SU-DHL-6 (cell line): ENCODE measurements at regions not wholly inside any gene's neighbourhood (a gene's known extent, or its start where the extent isn't known, plus 50 kb on each side); places are given as distances from the start of the nearest gene placed in this dataset.

ENCODE experiments used
- H2AFZ ChIP-seq: fragments of 200-600 bp; sonication (generic); 2 replicates; pipeline ENCODE4 v1.6.1; 2014; ENCODE audit warnings: low read depth, mild to moderate bottlenecking, moderate library complexity, mixed read lengths, antibody characterized with exemption, low read length; ENCODE audit not compliant: severe bottlenecking
- H3F3A ChIP-seq: fragments of 200-600 bp; shearing (Covaris generic); 2 replicates; pipeline ENCODE4 v1.6.0; 2016; ENCODE audit warnings: antibody characterized with exemption, mild to moderate bottlenecking; ENCODE audit not compliant: insufficient read depth
- H3K27ac ChIP-seq: fragments of 200-600 bp; sonication (generic); 2 replicates; pipeline ENCODE4 v1.5.1; 2016; ENCODE audit warnings: low read depth, mild to moderate bottlenecking, low read length, moderate library complexity, mixed read lengths
- H3K27me3 ChIP-seq: fragments of 200-600 bp; sonication (generic), shearing (Covaris generic); 2 replicates; pipeline ENCODE4 v1.6.0; 2014; ENCODE audit warnings: mild to moderate bottlenecking, low read length
- H3K36me3 ChIP-seq: fragments of 200-600 bp; sonication (generic); 2 replicates; pipeline ENCODE4 v1.6.1; 2014; ENCODE audit warnings: mild to moderate bottlenecking, low read length, mixed read lengths
- H3K4me2 ChIP-seq: fragments of 300-600, 200-600 bp; shearing (Covaris generic), sonication (generic); 2 replicates; pipeline ENCODE4 v1.6.0; 2014; ENCODE audit warnings: low read length, low read depth, mild to moderate bottlenecking; ENCODE audit not compliant: poor library complexity, severe bottlenecking
- H3K4me3 ChIP-seq: fragments of 200-600 bp; sonication (generic); 2 replicates; pipeline ENCODE4 v1.5.1; 2014; ENCODE audit warnings: antibody characterized with exemption, low read length, mild to moderate bottlenecking, mixed read lengths; ENCODE audit not compliant: insufficient read depth, poor library complexity, severe bottlenecking
- H3K79me2 ChIP-seq: fragments of 200-600 bp; sonication (generic); 2 replicates; pipeline ENCODE4 v1.6.1; 2014; ENCODE audit warnings: mild to moderate bottlenecking, low read length, moderate library complexity; ENCODE audit not compliant: insufficient read depth
- H3K9ac ChIP-seq: fragments of 200-600 bp; sonication (generic); 2 replicates; pipeline ENCODE4 v1.7.0; 2014; ENCODE audit warnings: mild to moderate bottlenecking, low read length
- H3K9me2 ChIP-seq: fragments of 200-600 bp; sonication (generic); replicated peaks from 2 replicates; pipeline ENCODE4 v1.6.1; 2014; ENCODE audit warnings: low read length; ENCODE audit not compliant: insufficient read depth
- H3K9me3 ChIP-seq: fragments of 200-600 bp; sonication (generic); 2 replicates; pipeline ENCODE4 v1.6.1; 2014; ENCODE audit warnings: low read length, mixed read lengths; ENCODE audit not compliant: insufficient read depth
- H4K20me1 ChIP-seq: fragments of 200-600 bp; sonication (generic); 2 replicates; pipeline ENCODE4 v1.6.1; 2014; ENCODE audit warnings: low read depth, mild to moderate bottlenecking, antibody characterized with exemption, low read length, moderate library complexity, mixed read lengths
- EZH2phosphoT487 ChIP-seq: fragments of 200-600 bp; sonication (generic), shearing (Covaris generic); conservative IDR thresholded peaks from 2 replicates; pipeline ENCODE4 v1.6.1; 2018; ENCODE audit warnings: mild to moderate bottlenecking, antibody characterized with exemption, low read length, moderate library complexity, mixed read lengths
- TF ChIP-seq, protein P1 (sequence below): fragments of 200-600 bp; sonication (generic); IDR thresholded peaks from one replicate; pipeline ENCODE4 v1.5.1; 2017; ENCODE audit warnings: antibody characterized with exemption, mild to moderate bottlenecking, low read length, moderate library complexity; ENCODE audit not compliant: insufficient read depth, poor library complexity, severe bottlenecking

DNA sequence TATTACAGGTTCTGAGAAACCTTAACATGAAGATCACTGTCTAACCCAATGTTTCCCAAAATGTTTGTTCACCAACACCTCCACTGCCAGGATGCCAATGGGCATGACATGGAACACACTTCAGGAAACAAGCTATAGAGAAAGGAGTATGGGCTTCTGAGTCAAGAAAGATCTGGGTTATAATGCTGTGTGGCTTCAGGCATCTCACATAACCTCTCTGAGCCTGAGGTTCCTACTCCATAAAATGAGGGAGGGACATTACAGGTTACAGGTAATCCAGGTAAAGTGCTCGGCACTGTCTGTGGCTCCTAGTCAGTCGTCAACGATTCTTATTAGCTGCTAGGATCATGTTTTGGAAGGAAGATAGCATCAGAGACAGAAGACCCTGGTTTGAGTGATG is 126.4 kb upstream of the SMAD3 start:
- H3K27me3 ChIP-seq: no peaks in the 10 kb centered on the region
- H2AFZ ChIP-seq: no peak overlapping the region
- no peak overlapping the region for H3K4me3 ChIP-seq
- no peaks in the 10 kb centered on the region for H3K9me3 ChIP-seq
- no peak overlapping the region for H3K4me2 ChIP-seq
- H3K27ac ChIP-seq: no peak overlapping the region
- H3K79me2 ChIP-seq: no peaks in the 10 kb centered on the region
- H3K36me3 ChIP-seq: no peaks in the 10 kb centered on the region
- no peaks in the 10 kb centered on the region for H3K9me2 ChIP-seq
- H3K9ac ChIP-seq: no peak overlapping the region
- no peaks in the 10 kb centered on the region for H3F3A ChIP-seq
- H4K20me1 ChIP-seq: no peaks in the 10 kb centered on the region
- TF ChIP-seq EZH2phosphoT487: no peak
- TF ChIP-seq, protein P1, sequence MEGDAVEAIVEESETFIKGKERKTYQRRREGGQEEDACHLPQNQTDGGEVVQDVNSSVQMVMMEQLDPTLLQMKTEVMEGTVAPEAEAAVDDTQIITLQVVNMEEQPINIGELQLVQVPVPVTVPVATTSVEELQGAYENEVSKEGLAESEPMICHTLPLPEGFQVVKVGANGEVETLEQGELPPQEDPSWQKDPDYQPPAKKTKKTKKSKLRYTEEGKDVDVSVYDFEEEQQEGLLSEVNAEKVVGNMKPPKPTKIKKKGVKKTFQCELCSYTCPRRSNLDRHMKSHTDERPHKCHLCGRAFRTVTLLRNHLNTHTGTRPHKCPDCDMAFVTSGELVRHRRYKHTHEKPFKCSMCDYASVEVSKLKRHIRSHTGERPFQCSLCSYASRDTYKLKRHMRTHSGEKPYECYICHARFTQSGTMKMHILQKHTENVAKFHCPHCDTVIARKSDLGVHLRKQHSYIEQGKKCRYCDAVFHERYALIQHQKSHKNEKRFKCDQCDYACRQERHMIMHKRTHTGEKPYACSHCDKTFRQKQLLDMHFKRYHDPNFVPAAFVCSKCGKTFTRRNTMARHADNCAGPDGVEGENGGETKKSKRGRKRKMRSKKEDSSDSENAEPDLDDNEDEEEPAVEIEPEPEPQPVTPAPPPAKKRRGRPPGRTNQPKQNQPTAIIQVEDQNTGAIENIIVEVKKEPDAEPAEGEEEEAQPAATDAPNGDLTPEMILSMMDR: no peak

DNA sequence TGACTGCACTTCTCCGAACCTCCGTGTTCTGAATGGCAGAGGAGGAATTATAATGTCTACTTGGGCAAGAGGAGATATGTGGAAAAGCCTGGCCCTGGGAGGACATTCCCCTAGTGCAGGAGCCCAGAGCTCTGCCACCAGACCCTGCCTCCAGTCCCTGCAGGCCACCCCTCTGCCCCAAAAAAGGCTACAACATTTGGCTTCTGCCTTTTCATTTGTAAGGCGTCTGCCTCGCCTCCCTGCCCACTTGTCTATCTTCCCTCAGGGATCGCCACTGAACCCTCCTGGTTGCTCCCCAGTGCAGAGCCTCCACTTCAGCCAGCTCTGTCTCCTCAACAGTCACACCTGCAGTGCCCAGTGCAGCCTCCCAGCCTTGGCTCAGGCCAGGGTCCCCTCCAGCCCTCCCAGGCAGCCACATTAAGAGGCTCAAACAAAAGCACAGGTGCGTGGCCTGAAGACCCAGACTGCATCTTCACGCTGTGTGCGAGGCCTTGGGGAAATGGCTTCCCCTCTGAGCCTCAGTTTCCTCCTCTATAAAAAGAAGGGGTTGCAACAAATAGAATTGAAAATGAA is 125.9 kb upstream of the SMAD3 start:
- Histone ChIP-seq H3K27ac (no peak overlapping the region), H3K9ac (no peak overlapping the region), H3F3A (no peaks in the 10 kb centered on the region), H3K79me2 (no peaks in the 10 kb centered on the region), H3K9me3 (no peaks in the 10 kb centered on the region), H4K20me1 (no peaks in the 10 kb centered on the region), H3K27me3 (no peaks in the 10 kb centered on the region), H3K36me3 (no peaks in the 10 kb centered on the region), H3K4me2 (no peak overlapping the region), H3K9me2 (no peaks in the 10 kb centered on the region), H2AFZ (no peak overlapping the region), H3K4me3 (no peak overlapping the region)
- no peak for TF ChIP-seq EZH2phosphoT487
- TF ChIP-seq, protein P1: no peak

DNA sequence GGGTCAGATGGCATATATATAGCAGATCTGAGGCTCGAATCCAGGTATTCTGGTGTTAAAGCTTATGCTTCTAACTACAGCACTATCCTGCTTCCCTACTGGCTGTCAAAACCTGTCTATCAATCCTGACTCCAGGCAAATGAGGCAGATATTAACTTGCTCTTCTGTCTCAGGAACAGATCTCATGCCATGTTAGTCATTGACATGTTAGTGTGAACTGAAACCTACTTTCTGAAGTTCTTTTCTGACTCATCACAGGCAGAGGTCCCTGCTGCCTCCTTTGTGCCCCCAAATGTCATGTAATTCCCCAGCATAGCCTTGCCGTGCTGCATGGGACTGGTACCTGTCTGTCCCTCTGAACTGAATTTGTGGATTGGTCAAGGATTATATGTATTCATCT is 125.0 kb upstream of the SMAD3 start:
- H3K36me3 ChIP-seq: no peaks in the 10 kb centered on the region
- H4K20me1 ChIP-seq: no peaks in the 10 kb centered on the region
- TF ChIP-seq, protein P1: no peak
- no peak for TF ChIP-seq EZH2phosphoT487
- no peak overlapping the region for H3K27ac ChIP-seq
- H3K9ac ChIP-seq: no peak overlapping the region
- H3K9me3 ChIP-seq: no peaks in the 10 kb centered on the region
- H3K9me2 ChIP-seq: no peaks in the 10 kb centered on the region
- no peak overlapping the region for H3K4me2 ChIP-seq
- H3K79me2 ChIP-seq: no peaks in the 10 kb centered on the region
- H3F3A ChIP-seq: no peaks in the 10 kb centered on the region
- no peaks in the 10 kb centered on the region for H3K27me3 ChIP-seq
- no peak overlapping the region for H2AFZ ChIP-seq
- no peak overlapping the region for H3K4me3 ChIP-seq
